Mesothelial cell of epicardium (in vitro differentiated cells): ENCODE measurements at regions not wholly inside any gene's neighbourhood (a gene's known extent, or its start where the extent isn't known, plus 50 kb on each side); places are given as distances from the start of the nearest gene placed in this dataset.

Experiments used
- DNase-seq, 2 experiments: peaks; one replicate each; pipeline ENCODE4 v3.0.0; 2021; ENCODE audit warnings: low spot score in 2 of 2; ENCODE audit not compliant: unreplicated experiment in 2 of 2
- H3K27ac Mint-ChIP-seq: 2 replicates; pipeline ENCODE4 v1.8.0; 2021; ENCODE audit warnings: mixed read lengths
- H3K27me3 Mint-ChIP-seq: 2 replicates; pipeline ENCODE4 v1.8.0; 2021; ENCODE audit warnings: low read depth, mixed read lengths
- H3K36me3 Mint-ChIP-seq: 2 replicates; pipeline ENCODE4 v1.8.0; 2021; ENCODE audit warnings: mixed read lengths
- H3K4me1 Mint-ChIP-seq: 2 replicates; pipeline ENCODE4 v1.8.0; 2021; ENCODE audit warnings: mixed read lengths
- H3K4me3 Mint-ChIP-seq: 2 replicates; pipeline ENCODE4 v1.8.0; 2021; ENCODE audit warnings: mild to moderate bottlenecking, moderate library complexity, mixed read lengths
- H3K9me3 Mint-ChIP-seq: 2 replicates; pipeline ENCODE4 v1.8.0; 2021; ENCODE audit warnings: mixed read lengths
- TF ChIP-seq, protein P1 (sequence below): fragments of 200-600 bp; sonication (generic); IDR thresholded peaks from one replicate; pipeline ENCODE4 v1.5.0; 2021; ENCODE audit warnings: antibody characterized with exemption; ENCODE audit not compliant: unreplicated experiment

- TF ChIP-seq, protein P1, sequence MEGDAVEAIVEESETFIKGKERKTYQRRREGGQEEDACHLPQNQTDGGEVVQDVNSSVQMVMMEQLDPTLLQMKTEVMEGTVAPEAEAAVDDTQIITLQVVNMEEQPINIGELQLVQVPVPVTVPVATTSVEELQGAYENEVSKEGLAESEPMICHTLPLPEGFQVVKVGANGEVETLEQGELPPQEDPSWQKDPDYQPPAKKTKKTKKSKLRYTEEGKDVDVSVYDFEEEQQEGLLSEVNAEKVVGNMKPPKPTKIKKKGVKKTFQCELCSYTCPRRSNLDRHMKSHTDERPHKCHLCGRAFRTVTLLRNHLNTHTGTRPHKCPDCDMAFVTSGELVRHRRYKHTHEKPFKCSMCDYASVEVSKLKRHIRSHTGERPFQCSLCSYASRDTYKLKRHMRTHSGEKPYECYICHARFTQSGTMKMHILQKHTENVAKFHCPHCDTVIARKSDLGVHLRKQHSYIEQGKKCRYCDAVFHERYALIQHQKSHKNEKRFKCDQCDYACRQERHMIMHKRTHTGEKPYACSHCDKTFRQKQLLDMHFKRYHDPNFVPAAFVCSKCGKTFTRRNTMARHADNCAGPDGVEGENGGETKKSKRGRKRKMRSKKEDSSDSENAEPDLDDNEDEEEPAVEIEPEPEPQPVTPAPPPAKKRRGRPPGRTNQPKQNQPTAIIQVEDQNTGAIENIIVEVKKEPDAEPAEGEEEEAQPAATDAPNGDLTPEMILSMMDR, result no peak
- H3K36me3 Mint-ChIP-seq, result no peaks in the 10 kb centered on the region
- H3K4me3 Mint-ChIP-seq, result no peak overlapping the region
- DNase-seq, result no peak
- H3K9me3 Mint-ChIP-seq, result no peaks in the 10 kb centered on the region
- H3K27me3 Mint-ChIP-seq, result peaks cover 9% of the 10 kb centered on the region
- no peak overlapping the region for H3K27ac Mint-ChIP-seq
- no peaks in the 10 kb centered on the region for H3K4me1 Mint-ChIP-seq
Measured at GRCh38 chr12:81950871-81951270, 191.7 kb upstream of the PPFIA2 start.

- Mint-ChIP-seq H3K9me3 (no peaks in the 10 kb centered on the region), H3K36me3 (no peaks in the 10 kb centered on the region), H3K4me1 (no peaks in the 10 kb centered on the region), H3K27ac (no peak overlapping the region), H3K27me3 (peaks cover 9% of the 10 kb centered on the region), H3K4me3 (no peak overlapping the region)
- DNase-seq, result no peak
- TF ChIP-seq, protein P1, result no peak
Measured at GRCh38 chr12:81949841-81950308, 190.7 kb upstream of the PPFIA2 start.

GRCh38 chr12:81949416-81949815 is 190.3 kb upstream of the PPFIA2 start:
- H3K9me3 Mint-ChIP-seq, result no peaks in the 10 kb centered on the region
- no peak overlapping the region for H3K27ac Mint-ChIP-seq
- H3K27me3 Mint-ChIP-seq, result peaks cover 9% of the 10 kb centered on the region
- H3K4me3 Mint-ChIP-seq, result no peak overlapping the region
- no peaks in the 10 kb centered on the region for H3K4me1 Mint-ChIP-seq
- no peak for DNase-seq
- no peaks in the 10 kb centered on the region for H3K36me3 Mint-ChIP-seq
- TF ChIP-seq, protein P1, result no peak

- Mint-ChIP-seq H3K9me3 (no peaks in the 10 kb centered on the region), H3K4me1 (no peaks in the 10 kb centered on the region), H3K4me3 (no peak overlapping the region), H3K27me3 (peaks cover 2% of the 10 kb centered on the region), H3K27ac (no peak overlapping the region), H3K36me3 (no peaks in the 10 kb centered on the region)
- TF ChIP-seq, protein P1, result no peak
- no peak for DNase-seq
Measured at GRCh38 chr12:81944886-81945285, 185.7 kb upstream of the PPFIA2 start.

DNA sequence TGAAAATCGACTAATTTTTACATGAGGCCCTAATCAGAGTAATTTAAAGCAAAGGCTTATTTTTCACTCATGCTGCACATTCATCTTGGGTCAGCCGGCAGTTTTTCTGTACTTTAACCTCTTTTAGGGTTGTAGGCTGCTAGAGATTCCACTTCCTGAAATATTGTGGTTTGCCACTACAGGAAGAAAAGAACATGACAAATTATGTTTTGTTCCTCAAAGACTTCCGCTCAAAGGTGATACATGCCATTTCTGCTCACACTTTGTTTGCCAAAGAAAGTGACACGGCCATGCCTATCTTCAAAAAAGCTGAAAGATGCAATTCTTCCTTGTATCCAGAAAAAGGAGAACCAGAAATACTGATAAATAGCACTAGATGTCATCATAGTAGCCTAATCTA is 183.4 kb upstream of the PPFIA2 start:
- Mint-ChIP-seq H3K4me1 (no peaks in the 10 kb centered on the region), H3K36me3 (no peaks in the 10 kb centered on the region), H3K4me3 (no peak overlapping the region), H3K27ac (no peak overlapping the region), H3K27me3 (no peaks in the 10 kb centered on the region), H3K9me3 (peaks cover 6% of the 10 kb centered on the region)
- TF ChIP-seq, protein P1, result no peak
- no peak for DNase-seq

DNA sequence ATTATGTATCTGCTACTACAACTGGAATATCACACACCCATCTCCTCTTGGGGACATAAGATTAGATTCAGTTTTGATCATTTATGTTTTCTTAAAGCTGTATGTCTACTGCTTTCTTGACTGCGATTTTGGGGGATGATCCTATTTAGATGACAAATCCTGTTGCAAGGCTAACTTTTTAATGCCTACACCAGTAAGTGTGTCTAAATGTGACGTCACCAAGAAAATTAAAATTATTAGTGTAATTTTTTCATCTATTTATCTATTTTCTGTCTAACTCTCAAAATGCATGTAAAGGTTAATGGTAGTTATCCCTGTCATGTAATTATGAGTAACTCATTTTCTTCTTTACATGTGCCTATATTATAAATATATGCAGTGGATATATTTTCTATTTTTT is 170.9 kb upstream of the PPFIA2 start:
- DNase-seq, result no peak
- Mint-ChIP-seq H3K4me3 (no peak overlapping the region), H3K4me1 (no peaks in the 10 kb centered on the region), H3K36me3 (no peaks in the 10 kb centered on the region), H3K27ac (no peak overlapping the region), H3K27me3 (no peaks in the 10 kb centered on the region), H3K9me3 (peaks cover 3% of the 10 kb centered on the region)
- TF ChIP-seq, protein P1, result no peak
